ENCODE measurements at regions not wholly inside any gene's neighbourhood (a gene's known extent, or its start where the extent isn't known, plus 50 kb on each side); places are given as distances from the start of the nearest gene placed in this dataset.

DNA sequence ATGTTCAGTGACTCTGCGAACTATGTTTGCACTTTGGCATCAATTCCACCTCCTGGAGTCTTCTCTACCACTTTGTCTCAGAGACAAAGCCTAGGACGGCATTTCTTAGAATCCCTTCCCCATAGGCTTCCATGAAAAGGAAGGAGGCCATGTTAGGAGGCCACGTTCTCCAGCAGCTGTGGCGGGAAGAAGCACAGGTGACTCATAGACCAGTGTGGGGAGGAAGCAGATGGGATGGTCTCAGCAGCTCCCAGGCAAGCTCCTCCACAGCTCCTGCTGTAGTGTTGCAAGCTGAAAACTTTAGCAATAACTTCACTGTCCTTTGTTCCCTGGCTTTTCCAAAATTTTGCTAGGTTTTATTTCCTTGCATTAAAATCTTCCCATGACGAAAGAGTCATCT lies 781.3 kb upstream of the ID2 start:
- intact Hi-C loops (cut with micrococcal nuclease) = no loop called here
- Histone ChIP-seq H3K9me1 (ENCODE audit: control insufficient read depth, insufficient read depth, low read length) (no peaks in the 10 kb centered on the region), H3K79me2 (ENCODE audit: control insufficient read depth, insufficient read depth, low read length) (no peaks in the 10 kb centered on the region), H4K20me1 (replicated peaks; ENCODE audit: control insufficient read depth, insufficient read depth, low read length) (no peaks in the 10 kb centered on the region), H3K27me3 (ENCODE audit: control insufficient read depth in 2 of 2, insufficient read depth in 2 of 2, low read length in 2 of 2) (no peaks in the 10 kb centered on the region; a peak in 1 of 5 replicates), H3K27ac (ENCODE audit: extremely low read depth, low read depth, low read length) (no peak overlapping the region), H3K4me3 (no peak overlapping the region), H3K9ac (ENCODE audit: insufficient read depth in 1 of 2, low read depth in 2 of 2, low read length in 2 of 2) (no peak overlapping the region), H3K36me3 (ENCODE audit: control insufficient read depth, insufficient read depth, low read length) (no peaks in the 10 kb centered on the region), H2AFZ (ENCODE audit: low read depth, low read length) (no peak overlapping the region), H3K4me2 (ENCODE audit: insufficient read depth, low read length) (no peak overlapping the region), H3K4me1 (replicated peaks in 1 of 2; ENCODE audit: control insufficient read depth in 2 of 2, insufficient read depth in 2 of 2, low read length in 2 of 2) (no peaks in the 10 kb centered on the region), H3K9me3 (replicated peaks; ENCODE audit: control insufficient read depth, insufficient read depth, low read depth, low read length) (no peaks in the 10 kb centered on the region)
- no peak for ATAC-seq
- in situ Hi-C loops (cut with MboI) = no loop called here
- FAIRE-seq = no peak
- TF ChIP-seq, protein P1, sequence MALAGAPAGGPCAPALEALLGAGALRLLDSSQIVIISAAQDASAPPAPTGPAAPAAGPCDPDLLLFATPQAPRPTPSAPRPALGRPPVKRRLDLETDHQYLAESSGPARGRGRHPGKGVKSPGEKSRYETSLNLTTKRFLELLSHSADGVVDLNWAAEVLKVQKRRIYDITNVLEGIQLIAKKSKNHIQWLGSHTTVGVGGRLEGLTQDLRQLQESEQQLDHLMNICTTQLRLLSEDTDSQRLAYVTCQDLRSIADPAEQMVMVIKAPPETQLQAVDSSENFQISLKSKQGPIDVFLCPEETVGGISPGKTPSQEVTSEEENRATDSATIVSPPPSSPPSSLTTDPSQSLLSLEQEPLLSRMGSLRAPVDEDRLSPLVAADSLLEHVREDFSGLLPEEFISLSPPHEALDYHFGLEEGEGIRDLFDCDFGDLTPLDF (CRISPR knock-in tag; IDR thresholded peaks at IDR 0.05) = no peak
- TF ChIP-seq ZNF444 (CRISPR knock-in tag; IDR thresholded peaks at IDR 0.05) = no peak
- TF ChIP-seq EWSR1 (IDR thresholded peaks at IDR 0.05; ENCODE audit: borderline replicate concordance, low read depth, partially characterized antibody) = no peak
- TF ChIP-seq ZNF583 (CRISPR knock-in tag; IDR thresholded peaks at IDR 0.05) = no peak
- no peak for DNase-seq (ENCODE audit: extremely low read depth in 1 of 4, low spot score in 3 of 4)
- BruUV-seq (replicated peaks) = no TSS peak
- ChIA-PET POLR2A (no interaction called here), CTCF (ENCODE audit: low intra/inter-chr PET ratio) (no interaction called here)
- WGBS (ENCODE audit: insufficient coverage, low coverage, missing lambda C conversion rate) = 0% methylated on average over 4 of the region's 5 CpGs

DNA sequence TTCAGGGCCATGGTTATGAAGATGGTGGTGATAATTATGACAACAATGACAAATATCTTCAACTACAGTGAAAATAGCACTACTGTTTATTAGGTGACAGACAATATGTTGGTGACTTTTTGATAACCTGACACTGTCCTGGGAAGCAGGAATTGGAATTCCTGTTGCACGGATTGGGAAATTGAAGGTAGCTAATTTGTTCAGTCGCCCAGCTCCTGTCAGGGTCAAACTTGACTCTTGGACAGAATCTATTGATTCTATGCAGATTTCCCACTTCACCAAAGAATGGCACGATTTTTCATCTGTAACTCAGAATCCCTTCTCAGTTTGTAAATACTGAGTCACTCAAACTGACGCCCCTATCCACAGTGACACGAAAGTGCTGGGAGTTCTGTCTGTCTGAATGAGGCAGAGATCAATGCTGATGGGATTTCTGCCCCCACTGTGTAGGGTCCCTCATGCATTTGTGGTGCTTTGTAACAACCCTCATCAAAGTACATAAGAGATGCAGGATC lies 779.5 kb upstream of the ID2 start:
- Histone ChIP-seq H3K4me3 (no peak overlapping the region), H3K4me1 (replicated peaks in 1 of 2; ENCODE audit: control insufficient read depth in 2 of 2, insufficient read depth in 2 of 2, low read length in 2 of 2) (no peaks in the 10 kb centered on the region), H3K27ac (ENCODE audit: extremely low read depth, low read depth, low read length) (no peak overlapping the region), H3K9me1 (ENCODE audit: control insufficient read depth, insufficient read depth, low read length) (no peaks in the 10 kb centered on the region), H3K36me3 (ENCODE audit: control insufficient read depth, insufficient read depth, low read length) (no peaks in the 10 kb centered on the region), H3K4me2 (ENCODE audit: insufficient read depth, low read length) (no peak overlapping the region), H3K9ac (ENCODE audit: insufficient read depth in 1 of 2, low read depth in 2 of 2, low read length in 2 of 2) (no peak overlapping the region), H2AFZ (ENCODE audit: low read depth, low read length) (no peak overlapping the region), H3K27me3 (ENCODE audit: control insufficient read depth in 2 of 2, insufficient read depth in 2 of 2, low read length in 2 of 2) (peaks cover 0 to 5% of the 10 kb centered on the region in 2 experiments; a peak in 2 of 5 replicates), H4K20me1 (replicated peaks; ENCODE audit: control insufficient read depth, insufficient read depth, low read length) (no peaks in the 10 kb centered on the region), H3K9me3 (replicated peaks; ENCODE audit: control insufficient read depth, insufficient read depth, low read depth, low read length) (no peaks in the 10 kb centered on the region), H3K79me2 (ENCODE audit: control insufficient read depth, insufficient read depth, low read length) (no peaks in the 10 kb centered on the region)
- in situ Hi-C loops (cut with MboI) = no loop called here
- whole genome bisulfite sequencing (ENCODE audit: insufficient coverage, low coverage, missing lambda C conversion rate) = 0% methylated on average over 5 of the region's 5 CpGs
- no peak for ATAC-seq
- intact Hi-C loops (cut with micrococcal nuclease) = no loop called here
- TF ChIP-seq, protein P2, sequence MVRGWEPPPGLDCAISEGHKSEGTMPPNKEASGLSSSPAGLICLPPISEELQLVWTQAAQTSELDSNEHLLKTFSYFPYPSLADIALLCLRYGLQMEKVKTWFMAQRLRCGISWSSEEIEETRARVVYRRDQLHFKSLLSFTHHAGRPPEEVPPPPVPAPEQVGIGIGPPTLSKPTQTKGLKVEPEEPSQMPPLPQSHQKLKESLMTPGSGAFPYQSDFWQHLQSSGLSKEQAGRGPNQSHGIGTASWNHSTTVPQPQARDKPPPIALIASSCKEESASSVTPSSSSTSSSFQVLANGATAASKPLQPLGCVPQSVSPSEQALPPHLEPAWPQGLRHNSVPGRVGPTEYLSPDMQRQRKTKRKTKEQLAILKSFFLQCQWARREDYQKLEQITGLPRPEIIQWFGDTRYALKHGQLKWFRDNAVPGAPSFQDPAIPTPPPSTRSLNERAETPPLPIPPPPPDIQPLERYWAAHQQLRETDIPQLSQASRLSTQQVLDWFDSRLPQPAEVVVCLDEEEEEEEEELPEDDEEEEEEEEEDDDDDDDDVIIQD (CRISPR knock-in tag; IDR thresholded peaks at IDR 0.05) = no peak
- no peak for TF ChIP-seq KDM5B (IDR thresholded peaks at IDR 0.05; ENCODE audit: insufficient replicate concordance, low read depth, low read length)
- TF ChIP-seq MYBL2 (IDR thresholded peaks at IDR 0.05; ENCODE audit: low read depth) = no peak
- no peak for TF ChIP-seq MYBL2 (CRISPR knock-in tag; IDR thresholded peaks at IDR 0.05; ENCODE audit: borderline replicate concordance)
- no peak for TF ChIP-seq ZNF77 (CRISPR knock-in tag; IDR thresholded peaks at IDR 0.05)
- TF ChIP-seq NR4A1 (CRISPR knock-in tag; IDR thresholded peaks at IDR 0.05) = no peak
- TF ChIP-seq NR4A1 (tag; IDR thresholded peaks at IDR 0.05) = no peak
- ChIA-PET POLR2A (no interaction called here), CTCF (ENCODE audit: low intra/inter-chr PET ratio) (no interaction called here)
- no TSS peak for BruUV-seq (replicated peaks)
- DNase-seq (ENCODE audit: extremely low read depth in 1 of 4, low spot score in 3 of 4) = no peak
- no peak for FAIRE-seq

Data from K562 (cell line).